ENCODE measurements at regions not wholly inside any gene's neighbourhood (a gene's known extent, or its start where the extent isn't known, plus 50 kb on each side); places are given as distances from the start of the nearest gene placed in this dataset.

- TF ChIP-seq GATA3 (IDR thresholded peaks at IDR 0.05; ENCODE audit: low read depth, low read length) (no peak), GATA2 (IDR thresholded peaks at IDR 0.05; ENCODE audit: low read depth, low read length) (no peak)
Measured at GRCh38 chr17:79330696-79331095, 256.1 kb downstream of the ENGASE start.

- no peak for TF ChIP-seq GATA3 (IDR thresholded peaks at IDR 0.05; ENCODE audit: low read depth, low read length)
- TF ChIP-seq GATA2 (IDR thresholded peaks at IDR 0.05; ENCODE audit: low read depth, low read length), result no peak
Measured at GRCh38 chr17:79330229-79330628, 255.6 kb downstream of the ENGASE start.

DNA sequence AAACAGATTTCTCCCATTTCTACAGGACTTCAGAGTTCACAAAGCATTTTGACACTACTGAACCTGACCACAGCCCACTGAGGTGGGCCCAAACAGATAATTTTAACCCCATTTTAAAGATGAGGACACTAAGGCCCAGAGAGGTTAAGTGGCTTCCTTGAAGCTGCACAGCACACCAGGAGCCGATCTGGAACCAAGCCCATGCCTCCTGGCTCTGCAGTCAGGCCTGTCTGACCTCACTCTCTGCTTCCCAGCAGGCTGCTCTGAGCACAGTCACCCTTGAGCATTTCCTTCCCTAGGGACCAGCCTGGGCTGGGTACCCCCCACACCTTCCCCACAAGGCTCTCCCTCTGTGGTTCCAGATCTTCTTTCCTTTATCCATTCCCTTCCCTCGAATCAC lies 252.2 kb downstream of the ENGASE start:
- TF ChIP-seq GATA2 (IDR thresholded peaks at IDR 0.05; ENCODE audit: low read depth, low read length), result no peak
- TF ChIP-seq GATA3 (IDR thresholded peaks at IDR 0.05; ENCODE audit: low read depth, low read length), result no peak

- no peak for TF ChIP-seq GATA3 (IDR thresholded peaks at IDR 0.05; ENCODE audit: low read depth, low read length)
Measured at GRCh38 chr17:79325709-79326430, 251.2 kb downstream of the ENGASE start.

- TF ChIP-seq GATA2 (IDR thresholded peaks at IDR 0.05; ENCODE audit: low read depth, low read length), result no peak
- TF ChIP-seq GATA3 (IDR thresholded peaks at IDR 0.05; ENCODE audit: low read depth, low read length), result no peak
Measured at GRCh38 chr17:79324194-79324593, 249.6 kb downstream of the ENGASE start.

GRCh38 chr17:79323566-79323965 lies 248.9 kb downstream of the ENGASE start:
- TF ChIP-seq GATA3 (IDR thresholded peaks at IDR 0.05; ENCODE audit: low read depth, low read length) (no peak), GATA2 (IDR thresholded peaks at IDR 0.05; ENCODE audit: low read depth, low read length) (no peak)

GRCh38 chr17:79322211-79323123 lies 247.8 kb downstream of the ENGASE start:
- TF ChIP-seq GATA2 (IDR thresholded peaks at IDR 0.05; ENCODE audit: low read depth, low read length), result no peak
- TF ChIP-seq GATA3 (IDR thresholded peaks at IDR 0.05; ENCODE audit: low read depth, low read length), result no peak

DNA sequence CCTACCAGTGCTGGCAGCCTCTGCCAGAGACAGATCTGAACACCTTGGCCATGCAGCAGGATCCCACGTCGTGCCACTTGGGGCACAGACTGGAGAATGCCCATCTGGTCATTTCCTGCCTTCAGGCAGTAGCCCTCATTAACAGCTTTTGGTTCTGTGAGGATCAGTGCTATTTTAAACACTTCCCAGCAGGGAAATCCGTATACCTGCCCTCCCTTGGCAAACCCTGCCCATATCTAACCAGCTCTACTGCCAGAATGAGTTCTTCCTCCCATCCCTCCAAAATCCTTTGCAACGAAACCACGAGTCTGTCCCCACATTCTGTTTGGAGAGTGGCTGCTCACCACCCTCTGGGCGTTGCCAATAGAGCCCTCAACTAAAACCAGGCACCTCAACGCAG lies 245.7 kb downstream of the ENGASE start:
- TF ChIP-seq GATA3 (IDR thresholded peaks at IDR 0.05; ENCODE audit: low read depth, low read length), result no peak

GRCh38 chr17:79317916-79318315 lies 243.3 kb downstream of the ENGASE start:
- TF ChIP-seq GATA2 (IDR thresholded peaks at IDR 0.05; ENCODE audit: low read depth, low read length) (no peak), GATA3 (IDR thresholded peaks at IDR 0.05; ENCODE audit: low read depth, low read length) (no peak)

GRCh38 chr17:79316805-79317204 lies 242.2 kb downstream of the ENGASE start:
- no peak for TF ChIP-seq GATA3 (IDR thresholded peaks at IDR 0.05; ENCODE audit: low read depth, low read length)
- TF ChIP-seq GATA2 (IDR thresholded peaks at IDR 0.05; ENCODE audit: low read depth, low read length), result no peak

GRCh38 chr17:79315358-79316105 lies 240.9 kb downstream of the ENGASE start:
- no peak for TF ChIP-seq GATA3 (IDR thresholded peaks at IDR 0.05; ENCODE audit: low read depth, low read length)
- TF ChIP-seq GATA2 (IDR thresholded peaks at IDR 0.05; ENCODE audit: low read depth, low read length), result no peak

DNA sequence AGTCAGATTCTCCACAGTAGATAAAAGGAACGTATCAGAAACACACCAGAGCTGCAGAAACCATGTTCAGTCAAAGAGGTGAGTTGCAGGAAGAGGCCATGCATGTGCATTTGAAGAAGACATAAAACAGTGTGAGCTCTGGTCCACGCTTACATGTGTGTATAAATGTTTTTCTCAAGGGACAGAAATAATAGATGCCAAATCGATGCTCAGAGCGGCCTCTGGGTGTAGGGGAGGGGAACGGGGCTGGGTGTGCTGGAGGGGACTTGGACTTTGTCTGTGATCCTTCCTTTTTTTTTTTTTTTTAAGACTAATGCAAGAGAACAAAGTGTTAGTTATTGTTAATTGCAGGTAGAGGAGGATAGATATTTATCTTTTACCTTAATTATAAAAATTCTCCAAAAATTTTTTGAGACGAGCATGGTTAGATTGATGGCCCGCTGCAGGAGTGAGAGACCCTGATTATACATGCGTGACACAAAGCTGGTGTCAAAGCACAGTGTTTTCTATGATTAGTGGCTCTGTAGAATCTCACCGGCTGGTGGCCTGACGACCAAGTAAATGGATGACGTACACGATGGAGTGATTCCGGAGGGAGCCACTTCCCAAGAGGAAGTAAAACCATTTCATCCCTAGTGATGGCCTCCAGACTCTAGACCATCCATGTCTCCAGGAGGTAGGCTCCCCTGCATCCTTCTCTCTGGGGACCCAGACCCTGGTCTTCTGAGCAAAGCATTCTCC lies 240.2 kb downstream of the ENGASE start:
- TF ChIP-seq GATA2 (IDR thresholded peaks at IDR 0.05; ENCODE audit: low read depth, low read length) (no peak), GATA3 (IDR thresholded peaks at IDR 0.05; ENCODE audit: low read depth, low read length) (no peak)

- no peak for TF ChIP-seq GATA2 (IDR thresholded peaks at IDR 0.05; ENCODE audit: low read depth, low read length)
- TF ChIP-seq GATA3 (IDR thresholded peaks at IDR 0.05; ENCODE audit: low read depth, low read length), result no peak
Measured at GRCh38 chr17:79311373-79311772, 236.7 kb downstream of the ENGASE start.

All from SH-SY5Y (cell line).